Endothelial cell of umbilical vein (primary cell): ENCODE measurements at regions not wholly inside any gene's neighbourhood (a gene's known extent, or its start where the extent isn't known, plus 50 kb on each side); places are given as distances from the start of the nearest gene placed in this dataset.

ENCODE experiments used
- BruUV-seq: library from RNA; stranded (reverse); fragments of 400-500 nt; replicated peaks from 2 replicates; lab custom pipeline; 2021; lab: Mats Ljungman, UMichigan
- CTCF ChIA-PET: fragments of 300-600, 350-600 bp; sonication (Branson Sonifier 250); formaldehyde crosslinking; loops from one replicate; lab custom pipeline; 2021; ENCODE audit warnings: antibody characterized with exemption, inconsistent platforms; lab: Charles Lee
- POLR2A ChIA-PET: fragments of 300-600, 350-600 bp; sonication (Branson Sonifier 250); formaldehyde crosslinking; loops from one replicate; lab custom pipeline; 2021; ENCODE audit warnings: antibody characterized with exemption, inconsistent platforms; lab: Charles Lee
- DNase-seq: peaks from one replicate; pipeline ENCODE4 v3.0.0-alpha.2; 2011; ENCODE audit warnings: low read depth, low spot score
- FAIRE-seq: peaks from 2 replicates; lab custom pipeline; 2011; peaks lifted over from hg19 to GRCh38; lab: Jason Lieb, UNC
- H2AFZ ChIP-seq: 2 replicates; pipeline ENCODE4 v1.6.0; 2012; ENCODE audit warnings: low read depth, low read length, control low read depth, inconsistent platforms
- H3K27ac ChIP-seq: 2 replicates; pipeline ENCODE4 v1.5.1; 2011; ENCODE audit warnings: low read depth, mild to moderate bottlenecking, control low read depth, low read length, moderate library complexity; ENCODE audit not compliant: insufficient read depth
- H3K27me3 ChIP-seq, 2 experiments: 2 replicates each; pipeline versions ENCODE4 v1.6.0 to v1.6.1; 2011; ENCODE audit warnings: low read length in 2 of 2, mixed read lengths in 1 of 2; ENCODE audit not compliant: control insufficient read depth in 2 of 2, insufficient read depth in 2 of 2
- H3K36me3 ChIP-seq, 2 experiments: 2 replicates in 1 of 2; 3 replicates in 1 of 2; pipeline ENCODE4 v1.5.1; 2011; ENCODE audit warnings: low read length in 2 of 2, mild to moderate bottlenecking in 1 of 2, moderate library complexity in 1 of 2; ENCODE audit not compliant: control insufficient read depth in 2 of 2, insufficient read depth in 2 of 2; ENCODE audit errors: extremely low read depth in 1 of 2
- H3K4me1 ChIP-seq: 3 replicates; pipeline ENCODE4 v1.5.1; 2011; ENCODE audit warnings: mild to moderate bottlenecking, low read length; ENCODE audit not compliant: control insufficient read depth, insufficient read depth; ENCODE audit errors: extremely low read depth
- H3K4me2 ChIP-seq: 2 replicates; pipeline ENCODE4 v1.6.1; 2011; ENCODE audit warnings: low read length, control low read depth, mixed read lengths; ENCODE audit not compliant: insufficient read depth
- H3K4me3 ChIP-seq, 3 experiments: fragments of 200-600 bp in 1 of 3; sonication (generic), shearing (Covaris generic) in 1 of 3; replicated peaks in 1 of 3; 2 replicates each; pipeline ENCODE4 v1.5.1; 2011 to 2016; ENCODE audit warnings: control low read depth in 3 of 3, low read length in 3 of 3, mild to moderate bottlenecking in 2 of 3, inconsistent platforms in 1 of 3, low read depth in 1 of 3, moderate library complexity in 1 of 3; ENCODE audit not compliant: insufficient read depth in 1 of 3
- H3K79me2 ChIP-seq: 2 replicates; pipeline ENCODE4 v1.6.0; 2012; ENCODE audit warnings: low read length, inconsistent platforms; ENCODE audit not compliant: control insufficient read depth, insufficient read depth
- H3K9ac ChIP-seq: replicated peaks from 2 replicates; pipeline ENCODE3; 2011; ENCODE audit warnings: low read length, control low read depth; ENCODE audit not compliant: insufficient read depth; ENCODE audit errors: extremely low read depth
- H3K9me1 ChIP-seq: replicated peaks from 3 replicates; pipeline ENCODE4 v1.6.0; 2011; ENCODE audit warnings: mild to moderate bottlenecking, low read length; ENCODE audit not compliant: control insufficient read depth, insufficient read depth; ENCODE audit errors: extremely low read depth
- H3K9me3 ChIP-seq: replicated peaks from 2 replicates; pipeline ENCODE4 v1.5.1; 2012; ENCODE audit warnings: low read length, inconsistent platforms; ENCODE audit not compliant: control insufficient read depth, insufficient read depth
- H4K20me1 ChIP-seq: replicated peaks from 2 replicates; pipeline ENCODE3; 2011; ENCODE audit warnings: mild to moderate bottlenecking, low read length; ENCODE audit not compliant: control insufficient read depth, insufficient read depth; ENCODE audit errors: extremely low read depth
- EZH2 ChIP-seq: IDR thresholded peaks from 2 replicates; pipeline ENCODE4 v1.6.1; 2012; ENCODE audit warnings: borderline replicate concordance, low read depth, mild to moderate bottlenecking, moderate library complexity, low read length, inconsistent platforms; ENCODE audit not compliant: severe bottlenecking
- GATA2 ChIP-seq: IDR thresholded peaks from 2 replicates; pipeline ENCODE4 v1.7.0; 2011; ENCODE audit warnings: low read depth, mild to moderate bottlenecking, moderate library complexity, mixed read lengths, low read length; ENCODE audit not compliant: insufficient read length, insufficient read depth
- MYC ChIP-seq: IDR thresholded peaks from one replicate; pipeline ENCODE4 v1.6.1; 2011; ENCODE audit warnings: mild to moderate bottlenecking, low read depth, low read length
- POLR2A ChIP-seq: IDR thresholded peaks from 2 replicates; pipeline ENCODE4 v1.6.1; 2012; ENCODE audit warnings: low read depth, mild to moderate bottlenecking, control low read depth, low read length
- POLR2AphosphoS5 ChIP-seq: IDR thresholded peaks from 2 replicates; pipeline ENCODE4 v1.6.1; 2012; ENCODE audit warnings: low read depth, mild to moderate bottlenecking, control low read depth, low read length, moderate library complexity; ENCODE audit not compliant: insufficient read depth
- dilution Hi-C: fragments of 300-500 bp; cut with MboI; formaldehyde crosslinking; loops from one replicate; pipeline ENCODE4 v1.15.0; 2019; ENCODE audit warnings: low sequenced_read_pairs; ENCODE audit not compliant: extremely low pct_ligation_motif_present
- intact Hi-C: fragments of 100-400 bp; cut with micrococcal nuclease; formaldehyde crosslinking; loops from one replicate; pipeline ENCODE4 v1.10.0; 2022

- dilution Hi-C loops: loop anchor here (25.0 kb wide), 1 partner anchor 281 kb away; no protein-coding TSS in a partner anchor
- H3K27ac ChIP-seq: no peak overlapping the region
- H3K27me3 ChIP-seq: peaks cover 0 to 12% of the 10 kb centered on the region in 2 experiments
- no peaks in the 10 kb centered on the region for H3K9me3 ChIP-seq
- no peaks in the 10 kb centered on the region for H3K4me1 ChIP-seq
- FAIRE-seq (no peak), DNase-seq (no peak)
- no peak overlapping the region for H3K4me2 ChIP-seq
- H3K4me3 ChIP-seq: no peak overlapping the region
- no TSS peak for BruUV-seq
- CTCF ChIA-PET: interaction anchor here (0.9 to 2.6 kb wide), 6 partner anchors 10 to 278 kb away, joined by 3 to 14 read pairs (median 4); no protein-coding TSS in a partner anchor
- intact Hi-C loops: no loop called here
- no peak overlapping the region for H2AFZ ChIP-seq
- no peaks in the 10 kb centered on the region for H3K9me1 ChIP-seq
- H4K20me1 ChIP-seq: no peaks in the 10 kb centered on the region
- no peak overlapping the region for H3K9ac ChIP-seq
- POLR2A ChIA-PET: no interaction called here
- no peak for TF ChIP-seq EZH2
- no peak for TF ChIP-seq MYC
- H3K79me2 ChIP-seq: no peaks in the 10 kb centered on the region
- no peaks in the 10 kb centered on the region for H3K36me3 ChIP-seq
Observed at GRCh38 chr2:64317707-64318475, 136.1 kb upstream of the LGALSL start.

- no peak overlapping the region for H3K27ac ChIP-seq
- dilution Hi-C loops (loop anchor here (25.0 kb wide), 1 partner anchor 281 kb away; no protein-coding TSS in a partner anchor), intact Hi-C loops (no loop called here)
- no peak overlapping the region for H3K9ac ChIP-seq
- H3K27me3 ChIP-seq: peaks cover 0 to 12% of the 10 kb centered on the region in 2 experiments
- H3K4me2 ChIP-seq: no peak overlapping the region
- no peaks in the 10 kb centered on the region for H4K20me1 ChIP-seq
- TF ChIP-seq GATA2: no peak
- TF ChIP-seq POLR2AphosphoS5: no peak
- TF ChIP-seq POLR2A: no peak
- no peak for TF ChIP-seq EZH2
- no peaks in the 10 kb centered on the region for H3K79me2 ChIP-seq
- FAIRE-seq (no peak), DNase-seq (no peak)
- no peak overlapping the region for H3K4me3 ChIP-seq
- H2AFZ ChIP-seq: no peak overlapping the region
- H3K36me3 ChIP-seq: no peaks in the 10 kb centered on the region
- BruUV-seq: no TSS peak
- H3K9me1 ChIP-seq: no peaks in the 10 kb centered on the region
- no peaks in the 10 kb centered on the region for H3K9me3 ChIP-seq
- CTCF ChIA-PET: interaction anchor here (1.2 to 2.6 kb wide), 3 partner anchors 9 to 279 kb away, joined by 3 to 14 read pairs (median 13); no protein-coding TSS in a partner anchor
- POLR2A ChIA-PET: no interaction called here
- no peaks in the 10 kb centered on the region for H3K4me1 ChIP-seq
Observed at GRCh38 chr2:64318476-64318748, 135.6 kb upstream of the LGALSL start.
